Middle frontal gyrus (tissue), 1 donor: ENCODE measurements at regions not wholly inside any gene's neighbourhood (a gene's known extent, or its start where the extent isn't known, plus 50 kb on each side); places are given as distances from the start of the nearest gene placed in this dataset.

ENCODE experiments used
- DNase-seq: peaks from one replicate; pipeline ENCODE4 v3.0.0-alpha.2; 2015; ENCODE audit warnings: low spot score; ENCODE audit errors: extremely low spot score

GRCh38 chr7:35351466-35351865, 97.6 kb upstream of the TBX20 start:
- DNase-seq = no peak

- DNase-seq = no peak
Observed at GRCh38 chr7:35348611-35349400, 94.9 kb upstream of the TBX20 start.

GRCh38 chr7:35342786-35343185, 88.9 kb upstream of the TBX20 start:
- no peak for DNase-seq

- DNase-seq = no peak
Observed at GRCh38 chr7:35339811-35340210, 85.9 kb upstream of the TBX20 start.

GRCh38 chr7:35336444-35336843, 82.5 kb upstream of the TBX20 start:
- no peak for DNase-seq

- no peak for DNase-seq
Observed at GRCh38 chr7:35334506-35334905, 80.6 kb upstream of the TBX20 start.

- no peak for DNase-seq
Observed at GRCh38 chr7:35333265-35333664, 79.4 kb upstream of the TBX20 start.

- no peak for DNase-seq
Observed at GRCh38 chr7:35331730-35332678, 78.1 kb upstream of the TBX20 start.

GRCh38 chr7:35329026-35329425, 75.1 kb upstream of the TBX20 start:
- DNase-seq = no peak

GRCh38 chr7:35319606-35320005, 65.7 kb upstream of the TBX20 start:
- no peak for DNase-seq

GRCh38 chr7:35316549-35316948, 62.6 kb upstream of the TBX20 start:
- no peak for DNase-seq

- DNase-seq = no peak
Observed at GRCh38 chr7:35315517-35315916, 61.6 kb upstream of the TBX20 start.

- DNase-seq = no peak
Observed at GRCh38 chr7:35314354-35314753, 60.5 kb upstream of the TBX20 start.

- DNase-seq = no peak
Observed at GRCh38 chr7:35313575-35313974, 59.7 kb upstream of the TBX20 start.
